ENCODE measurements at regions not wholly inside any gene's neighbourhood (a gene's known extent, or its start where the extent isn't known, plus 50 kb on each side); places are given as distances from the start of the nearest gene placed in this dataset.

DNA sequence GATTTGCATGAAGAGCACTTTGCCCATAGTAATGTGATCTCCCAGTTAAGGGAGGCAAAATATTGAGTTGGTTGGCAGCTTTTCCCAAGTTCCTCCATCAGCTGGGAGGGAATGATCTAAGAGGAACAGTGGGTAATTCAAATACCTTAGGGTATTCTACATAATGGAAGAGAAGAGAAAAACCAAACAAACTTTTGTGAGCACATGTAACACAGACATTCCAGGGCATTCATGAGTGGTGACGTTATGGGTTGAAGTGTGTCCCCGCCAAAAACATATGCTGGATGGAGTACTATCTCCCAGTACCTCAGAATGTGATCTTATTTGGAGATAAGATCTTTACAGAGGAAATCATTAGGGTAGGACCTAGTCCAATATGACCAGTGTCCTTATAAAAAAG is 220.1 kb downstream of the FOXO1 start:
- TF ChIP-seq EZH2 (IDR thresholded peaks at IDR 0.05; ENCODE audit: low read length), result no peak
- TF ChIP-seq CTCF (optimal IDR thresholded peaks at IDR 0.05 in 1 of 3, IDR thresholded peaks at IDR 0.05 in 1 of 3, conservative IDR thresholded peaks at IDR 0.05 in 1 of 3; ENCODE audit: extremely low read depth in 1 of 3, insufficient read depth in 2 of 3, low read length in 3 of 3), result no peak

Data from keratinocyte (primary cell).